K562 (cell line): ENCODE measurements at regions not wholly inside any gene's neighbourhood (a gene's known extent, or its start where the extent isn't known, plus 50 kb on each side); places are given as distances from the start of the nearest gene placed in this dataset.

ENCODE experiments used
- ATAC-seq: fragments of 200-7000 bp; cut with Tn5 transposase; 3 replicates; pipeline ENCODE4 v1.9.1; 2020; ENCODE audit warnings: moderate library complexity
- BruUV-seq: library from RNA; stranded (reverse); fragments of 400-500 nt; replicated peaks from 2 replicates; lab custom pipeline; 2021; lab: Mats Ljungman, UMichigan
- CTCF ChIA-PET: fragments of 300-600 bp; formaldehyde crosslinking; extraction: SDS; loops from one replicate; lab custom pipeline; 2021; ENCODE audit warnings: low intra/inter-chr PET ratio; lab: Yijun Ruan, JAX
- POLR2A ChIA-PET: fragments of 300-600, 350-650 bp; sonication (Branson Sonifier 250); formaldehyde crosslinking; extraction: SDS; loops from one replicate; lab custom pipeline; 2021; ENCODE audit warnings: antibody characterized with exemption, inconsistent platforms; lab: Yijun Ruan, JAX
- DNase-seq, 4 experiments: peaks; one replicate each; pipeline versions ENCODE4 v3.0.0 to v3.0.0-alpha.2; 2011 to 2018; ENCODE audit warnings: low spot score in 3 of 4, mixed read lengths in 3 of 4; ENCODE audit errors: extremely low read depth in 1 of 4
- FAIRE-seq: peaks from 2 replicates; lab custom pipeline; 2011; peaks lifted over from hg19 to GRCh38; lab: Jason Lieb, UNC
- H2AFZ ChIP-seq: 2 replicates; pipeline ENCODE4 v1.6.0; 2011; ENCODE audit warnings: low read depth, low read length, control low read depth, inconsistent platforms
- H3K27ac ChIP-seq: fragments of 200-600 bp; 3 replicates; pipeline ENCODE4 v1.8.0; 2011; ENCODE audit warnings: low read depth, mild to moderate bottlenecking, control low read depth, inconsistent platforms, low read length, moderate library complexity, mixed read lengths; ENCODE audit errors: extremely low read depth
- H3K27me3 ChIP-seq, 2 experiments: fragments of 300-600 bp in 1 of 2; 2 replicates in 1 of 2; 3 replicates in 1 of 2; pipeline versions ENCODE4 v1.6.0 to v1.8.0; 2011; ENCODE audit warnings: inconsistent platforms in 2 of 2, low read length in 2 of 2, mild to moderate bottlenecking in 1 of 2, mixed read lengths in 1 of 2, moderate library complexity in 1 of 2; ENCODE audit not compliant: control insufficient read depth in 2 of 2, insufficient read depth in 2 of 2
- H3K36me3 ChIP-seq: fragments of 300-600 bp; 3 replicates; pipeline ENCODE4 v1.8.0; 2011; ENCODE audit warnings: mild to moderate bottlenecking, low read length, inconsistent platforms; ENCODE audit not compliant: control insufficient read depth, insufficient read depth
- H3K4me1 ChIP-seq, 2 experiments: fragments of 200-600 bp in 1 of 2; replicated peaks in 1 of 2; 2 replicates in 1 of 2; 3 replicates in 1 of 2; pipeline versions ENCODE4 v1.5.1 to v1.8.0; 2011; ENCODE audit warnings: inconsistent platforms in 2 of 2, low read length in 2 of 2, mild to moderate bottlenecking in 1 of 2, mixed read lengths in 1 of 2, moderate library complexity in 1 of 2; ENCODE audit not compliant: control insufficient read depth in 2 of 2, insufficient read depth in 2 of 2
- H3K4me2 ChIP-seq: 2 replicates; pipeline ENCODE4 v1.6.1; 2011; ENCODE audit warnings: low read length, control low read depth, inconsistent platforms, mixed read lengths; ENCODE audit not compliant: insufficient read depth
- H3K4me3 ChIP-seq: fragments of 200-600 bp; sonication (generic), shearing (Covaris generic); 2 replicates; pipeline ENCODE4 v1.5.1; 2016; ENCODE audit warnings: control low read depth, inconsistent platforms
- H3K79me2 ChIP-seq: fragments of 200-600 bp; 3 replicates; pipeline ENCODE4 v1.8.0; 2011; ENCODE audit warnings: low read length, inconsistent platforms; ENCODE audit not compliant: control insufficient read depth, insufficient read depth
- H3K9ac ChIP-seq, 2 experiments: 2 replicates each; pipeline versions ENCODE4 v1.6.0 to v1.6.1; 2011; ENCODE audit warnings: low read depth in 2 of 2, low read length in 2 of 2, control low read depth in 1 of 2, inconsistent platforms in 1 of 2, mild to moderate bottlenecking in 1 of 2, mixed read lengths in 1 of 2; ENCODE audit not compliant: insufficient read depth in 1 of 2
- H3K9me1 ChIP-seq: one replicate; pipeline ENCODE4 v1.6.0; 2011; ENCODE audit warnings: inconsistent platforms, mild to moderate bottlenecking, low read length, moderate library complexity; ENCODE audit not compliant: control insufficient read depth, insufficient read depth
- H3K9me3 ChIP-seq: replicated peaks from 2 replicates; pipeline ENCODE4 v1.5.1; 2011; ENCODE audit warnings: low read depth, low read length, inconsistent platforms; ENCODE audit not compliant: control insufficient read depth, insufficient read depth
- H4K20me1 ChIP-seq: replicated peaks from 2 replicates; pipeline ENCODE4 v1.6.1; 2011; ENCODE audit warnings: low read length, inconsistent platforms, mixed read lengths; ENCODE audit not compliant: control insufficient read depth, insufficient read depth
- FOXA3 ChIP-seq, 2 experiments: fragments of 450-650 bp in 1 of 2; sonication (generic) in 1 of 2; formaldehyde crosslinking; IDR thresholded peaks in 1 of 2; conservative IDR thresholded peaks in 1 of 2; 2 replicates each; pipeline versions ENCODE4 v1.4.0 to v1.8.0; 2020 to 2022; ENCODE audit warnings: mild to moderate bottlenecking in 2 of 2, missing genetic modification reagents in 1 of 2
- HNRNPLL ChIP-seq: fragments of 200-400 bp; formaldehyde crosslinking; IDR thresholded peaks from 2 replicates; pipeline ENCODE4 v1.6.1; 2017; ENCODE audit warnings: low read length, low read depth, mild to moderate bottlenecking; ENCODE audit not compliant: poor library complexity, severe bottlenecking
- RCOR1 ChIP-seq, 2 experiments: IDR thresholded peaks; 2 replicates each; pipeline ENCODE4 v1.6.1; 2012; ENCODE audit warnings: low read depth in 2 of 2, low read length in 2 of 2, borderline replicate concordance in 1 of 2, improper control_type of control experiment in 1 of 2
- THRB ChIP-seq: fragments of 450-650 bp; formaldehyde crosslinking; conservative IDR thresholded peaks from 2 replicates; pipeline ENCODE4 v1.4.0; 2022; ENCODE audit warnings: mild to moderate bottlenecking, missing genetic modification characterization
- WGBS: fragments of 100-300 bp; shearing (Covaris generic); methylation state at CpG from one replicate; pipeline ENCODE4 v1.1.6; 2016; ENCODE audit warnings: low coverage, mixed read lengths; ENCODE audit not compliant: insufficient coverage; ENCODE audit errors: missing lambda C conversion rate; 5-methylcytosine and 5-hydroxymethylcytosine counted together
- in situ Hi-C: fragments of 300-500 bp; cut with MboI; formaldehyde crosslinking; loops from 4 replicates; pipeline ENCODE4 v1.15.0; 2018; ENCODE audit warnings: inconsistent platforms, mixed read lengths
- intact Hi-C: fragments of 100-400 bp; cut with micrococcal nuclease; formaldehyde crosslinking; loops from 2 replicates; pipeline ENCODE4 v1.14.2; 2022

GRCh38 chr1:98316286-98316905 lies 345.1 kb upstream of the SNX7 start:
- DNase-seq, result no peak
- CTCF ChIA-PET, result no interaction called here
- Histone ChIP-seq H3K4me2 (no peak overlapping the region), H3K4me3 (no peak overlapping the region), H3K79me2 (no peaks in the 10 kb centered on the region)
- no TSS peak for BruUV-seq
- TF ChIP-seq RCOR1 (IDR thresholded peaks at IDR 0.05; ENCODE audit: borderline replicate concordance in 1 of 2, low read depth in 2 of 2, low read length in 2 of 2), result no peak
- no peak for TF ChIP-seq FOXA3 (CRISPR knock-in tag; conservative IDR thresholded peaks at IDR 0.05 in 1 of 2, IDR thresholded peaks at IDR 0.05 in 1 of 2)
- TF ChIP-seq HNRNPLL, result no peak
- no peak for TF ChIP-seq THRB (CRISPR knock-in tag)
- TF ChIP-seq, all 486 proteins: peak for 0
- in situ Hi-C loops, result no loop called here
- 5% methylated on average over 2 of the region's 2 CpGs for WGBS
- H3K4me1 ChIP-seq, result no peaks in the 10 kb centered on the region
- intact Hi-C loops, result no loop called here
- no peaks in the 10 kb centered on the region for H3K36me3 ChIP-seq
- no peaks in the 10 kb centered on the region for H3K9me3 ChIP-seq
- ATAC-seq, result no peak
- no peaks in the 10 kb centered on the region for H3K9me1 ChIP-seq
- no peaks in the 10 kb centered on the region for H4K20me1 ChIP-seq
- FAIRE-seq, result no peak
- no peak overlapping the region for H3K27ac ChIP-seq
- H2AFZ ChIP-seq, result no peak overlapping the region
- no peak overlapping the region for H3K9ac ChIP-seq
- POLR2A ChIA-PET, result no interaction called here
- H3K27me3 ChIP-seq, result no peaks in the 10 kb centered on the region
